Immature natural killer cell (primary cell): ENCODE measurements at regions not wholly inside any gene's neighbourhood (a gene's known extent, or its start where the extent isn't known, plus 50 kb on each side); places are given as distances from the start of the nearest gene placed in this dataset.
"Not testable (repeated sequence)": the region's sequence is repeated elsewhere in the genome, so short reads cannot be mapped to it uniquely, and the experiment has no call there.

Experiments
- DNase-seq, 3 donors: peaks; one replicate each; pipeline ENCODE4 v3.0.0; 2022; ENCODE audit warnings: mixed read lengths in 1 of 3
- H3K27ac Mint-ChIP-seq, 6 donors: one replicate each; pipeline ENCODE4 v1.8.0; 2020; ENCODE audit warnings: mixed read lengths in 6 of 6, mild to moderate bottlenecking in 5 of 6, inconsistent platforms in 4 of 6, moderate library complexity in 3 of 6
- H3K27me3 Mint-ChIP-seq, 3 donors: one replicate each; pipeline ENCODE4 v1.8.0; 2020 to 2021; ENCODE audit warnings: low read depth in 3 of 3, mild to moderate bottlenecking in 3 of 3, mixed read lengths in 3 of 3, moderate library complexity in 3 of 3, inconsistent platforms in 1 of 3
- H3K36me3 Mint-ChIP-seq, 3 donors: one replicate each; pipeline ENCODE4 v1.8.0; 2020; ENCODE audit warnings: mixed read lengths in 3 of 3, inconsistent platforms in 2 of 3, mild to moderate bottlenecking in 2 of 3
- H3K4me1 Mint-ChIP-seq, 2 donors: one replicate each; pipeline ENCODE4 v1.8.0; 2020; ENCODE audit warnings: inconsistent platforms in 2 of 2, mild to moderate bottlenecking in 2 of 2, mixed read lengths in 2 of 2, moderate library complexity in 1 of 2
- H3K4me3 Mint-ChIP-seq, 5 donors: one replicate each; pipeline ENCODE4 v1.8.0; 2020; ENCODE audit warnings: mild to moderate bottlenecking in 5 of 5, mixed read lengths in 5 of 5, inconsistent platforms in 3 of 5, moderate library complexity in 3 of 5
- H3K9me3 Mint-ChIP-seq, 6 donors: one replicate each; pipeline ENCODE4 v1.8.0; 2020; ENCODE audit warnings: mild to moderate bottlenecking in 6 of 6, mixed read lengths in 6 of 6, inconsistent platforms in 4 of 6, moderate library complexity in 3 of 6

DNA sequence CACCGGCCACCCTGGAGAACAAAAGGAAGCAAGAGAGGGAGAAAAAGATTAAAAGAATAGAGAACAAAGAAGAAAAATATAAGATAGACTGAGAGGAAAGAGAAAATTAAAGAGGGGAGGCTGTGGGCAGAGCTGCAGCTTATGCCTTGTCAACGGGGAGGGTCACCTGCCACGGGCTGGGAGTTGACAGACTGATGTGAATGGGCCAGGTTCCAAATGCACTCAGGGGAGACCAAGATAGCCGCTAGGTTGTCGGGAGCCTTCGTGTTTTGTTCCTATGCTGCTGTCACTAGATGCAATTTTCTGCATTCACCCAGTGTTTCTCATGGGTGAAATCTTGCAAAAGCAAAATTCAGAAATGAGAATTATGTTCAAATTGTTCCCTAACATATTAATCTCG, 119.6 kb upstream of the MTHFD1L start:
- no peaks in the 10 kb centered on the region for H3K36me3 Mint-ChIP-seq
- H3K4me3 Mint-ChIP-seq, result no peak overlapping the region
- no peaks in the 10 kb centered on the region for H3K27me3 Mint-ChIP-seq
- peaks cover 3 to 13% of the 10 kb centered on the region in 2 donors for H3K4me1 Mint-ChIP-seq
- no peak overlapping the region for H3K27ac Mint-ChIP-seq
- H3K9me3 Mint-ChIP-seq, result no peaks in the 10 kb centered on the region
- no peak for DNase-seq

- no peak for DNase-seq
- H3K27ac Mint-ChIP-seq, result peak overlapping the region in 1 of 6 donors; percentile 19
- peaks cover 3 to 13% of the 10 kb centered on the region in 2 donors for H3K4me1 Mint-ChIP-seq
- H3K4me3 Mint-ChIP-seq, result peak overlapping the region in 2 of 5 donors; percentile 8 to 32
- no peaks in the 10 kb centered on the region for H3K36me3 Mint-ChIP-seq
- no peaks in the 10 kb centered on the region for H3K27me3 Mint-ChIP-seq
- H3K9me3 Mint-ChIP-seq, result no peaks in the 10 kb centered on the region
These were observed 118.3 kb upstream of the MTHFD1L start for GRCh38 chr6:150747155-150747554.

GRCh38 chr6:150749091-150749670, 116.3 kb upstream of the MTHFD1L start:
- H3K4me1 Mint-ChIP-seq, result peaks cover 3 to 13% of the 10 kb centered on the region in 2 donors
- no peak for DNase-seq
- H3K4me3 Mint-ChIP-seq, result no peak overlapping the region
- H3K27me3 Mint-ChIP-seq, result peaks cover 0 to 4% (median 0%) of the 10 kb centered on the region in 3 donors
- H3K9me3 Mint-ChIP-seq, result no peaks in the 10 kb centered on the region
- H3K27ac Mint-ChIP-seq, result no peak overlapping the region
- H3K36me3 Mint-ChIP-seq, result no peaks in the 10 kb centered on the region

GRCh38 chr6:150751296-150751695, 114.2 kb upstream of the MTHFD1L start:
- Mint-ChIP-seq H3K4me1 (peaks cover 3 to 12% of the 10 kb centered on the region in 2 donors), H3K27me3 (peaks cover 0 to 6% (median 1%) of the 10 kb centered on the region in 3 donors), H3K27ac (no peak overlapping the region), H3K9me3 (no peaks in the 10 kb centered on the region), H3K36me3 (no peaks in the 10 kb centered on the region), H3K4me3 (no peak overlapping the region)
- DNase-seq, result no peak

- Mint-ChIP-seq H3K27ac (no peak overlapping the region), H3K9me3 (no peaks in the 10 kb centered on the region), H3K27me3 (peaks cover 0 to 6% (median 1%) of the 10 kb centered on the region in 3 donors), H3K4me3 (no peak overlapping the region), H3K36me3 (no peaks in the 10 kb centered on the region), H3K4me1 (peaks cover 1 to 3% of the 10 kb centered on the region in 2 donors)
- DNase-seq, result no peak
These were observed 113.1 kb upstream of the MTHFD1L start for GRCh38 chr6:150752409-150752808.

DNA sequence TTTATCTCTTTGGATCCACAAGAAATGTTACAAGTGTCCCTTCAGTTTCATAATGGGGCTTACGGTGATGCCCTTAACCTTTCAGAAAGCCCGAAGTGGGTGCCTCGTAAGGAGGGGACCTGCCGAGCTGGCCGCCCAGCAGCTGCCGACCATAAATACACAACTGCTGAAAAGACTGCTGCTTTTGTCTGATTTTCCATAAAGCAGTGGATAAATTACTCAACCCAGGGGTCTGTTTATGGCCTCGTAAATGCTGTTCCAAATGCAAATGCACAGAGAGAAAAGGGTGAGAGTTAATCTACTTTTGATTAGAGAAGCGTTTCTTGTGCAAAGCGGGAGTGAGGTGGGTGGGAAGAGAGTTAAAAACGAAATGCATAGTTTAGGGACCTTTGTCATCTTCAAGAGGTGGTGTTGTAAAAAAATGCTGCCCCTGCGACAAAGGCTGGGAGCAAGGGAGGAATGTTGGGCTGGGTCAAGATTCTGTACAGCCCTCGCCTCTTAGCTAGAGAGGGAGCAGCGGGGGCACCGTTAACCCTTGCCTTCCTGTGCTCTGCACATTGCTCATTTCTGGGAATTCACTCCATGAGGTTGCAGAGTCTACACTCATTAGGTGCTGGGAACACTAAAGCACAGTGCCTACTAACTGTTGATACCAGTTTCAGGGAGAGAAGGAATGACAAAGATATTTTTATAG, 112.0 kb upstream of the MTHFD1L start:
- Mint-ChIP-seq H3K27ac (no peak overlapping the region), H3K36me3 (no peaks in the 10 kb centered on the region), H3K4me1 (no peaks in the 10 kb centered on the region), H3K27me3 (peaks cover 0 to 7% (median 1%) of the 10 kb centered on the region in 3 donors), H3K4me3 (no peak overlapping the region), H3K9me3 (no peaks in the 10 kb centered on the region)
- no peak for DNase-seq

- Mint-ChIP-seq H3K36me3 (no peaks in the 10 kb centered on the region), H3K27me3 (peaks cover 0 to 12% (median 1%) of the 10 kb centered on the region in 3 donors), H3K4me3 (no peak overlapping the region), H3K4me1 (no peaks in the 10 kb centered on the region), H3K9me3 (no peaks in the 10 kb centered on the region), H3K27ac (no peak overlapping the region)
- DNase-seq, result no peak
These were observed 110.5 kb upstream of the MTHFD1L start for GRCh38 chr6:150755042-150755441.

DNA sequence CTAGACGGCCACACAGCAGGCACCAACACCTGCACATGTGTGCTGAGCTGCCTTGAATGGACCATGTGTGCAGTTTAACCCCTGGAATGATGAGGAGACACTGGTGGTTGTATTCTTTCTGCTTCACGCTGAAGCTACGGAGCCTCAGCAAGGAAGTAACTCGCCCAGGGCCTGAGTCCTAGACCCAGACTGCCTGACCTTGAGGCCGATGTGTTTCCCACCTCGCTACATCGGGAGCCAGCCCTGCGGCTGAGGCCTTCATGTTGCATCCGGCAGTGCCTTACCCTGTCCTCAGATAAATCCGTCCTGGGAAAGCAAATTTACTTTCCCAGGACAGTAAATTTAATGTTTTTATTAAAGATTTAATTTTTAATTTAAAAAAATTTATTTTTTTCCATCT, 110.0 kb upstream of the MTHFD1L start:
- no peak for DNase-seq
- H3K4me3 Mint-ChIP-seq, result no peak overlapping the region

DNA sequence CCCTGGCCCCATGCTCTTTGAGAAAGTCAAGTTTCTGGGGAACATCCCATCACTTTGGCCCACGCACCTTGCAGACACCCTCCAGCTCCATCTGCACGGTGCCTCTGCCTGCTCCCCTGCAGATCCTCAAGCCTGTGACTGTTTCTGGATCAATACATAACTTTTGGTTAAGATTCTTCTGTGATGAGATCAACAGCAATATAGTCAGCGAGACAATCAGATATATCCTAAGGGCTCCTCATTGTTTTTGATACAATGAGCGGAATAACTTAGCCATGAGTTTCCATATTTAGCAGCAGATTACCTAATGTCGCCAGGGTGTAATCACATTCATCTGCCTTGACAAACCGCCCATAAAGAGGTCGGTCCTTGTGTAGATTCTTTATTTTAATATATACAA, 109.3 kb upstream of the MTHFD1L start:
- H3K4me1 Mint-ChIP-seq, result no peaks in the 10 kb centered on the region
- no peak overlapping the region for H3K4me3 Mint-ChIP-seq
- no peaks in the 10 kb centered on the region for H3K36me3 Mint-ChIP-seq
- no peak for DNase-seq
- H3K27ac Mint-ChIP-seq, result no peak overlapping the region
- peaks cover 0 to 12% (median 1%) of the 10 kb centered on the region in 3 donors for H3K27me3 Mint-ChIP-seq
- H3K9me3 Mint-ChIP-seq, result no peaks in the 10 kb centered on the region

More for the DNA sequence above, 110.0 kb upstream of the MTHFD1L start:
- H3K4me1 Mint-ChIP-seq, result no peaks in the 10 kb centered on the region
- H3K36me3 Mint-ChIP-seq, result no peaks in the 10 kb centered on the region
- no peaks in the 10 kb centered on the region for H3K9me3 Mint-ChIP-seq
- peaks cover 0 to 12% (median 1%) of the 10 kb centered on the region in 3 donors for H3K27me3 Mint-ChIP-seq
- H3K27ac Mint-ChIP-seq, result no peak overlapping the region

- not testable (repeated sequence) for H3K4me1 Mint-ChIP-seq, H3K9me3 Mint-ChIP-seq, H3K27me3 Mint-ChIP-seq, H3K27ac Mint-ChIP-seq, H3K36me3 Mint-ChIP-seq, DNase-seq, H3K4me3 Mint-ChIP-seq
These were observed 107.7 kb upstream of the MTHFD1L start for GRCh38 chr6:150757807-150758206.

- DNase-seq, result no peak
- H3K27me3 Mint-ChIP-seq, result peaks cover 0 to 11% (median 3%) of the 10 kb centered on the region in 3 donors
- H3K36me3 Mint-ChIP-seq, result no peaks in the 10 kb centered on the region
- H3K27ac Mint-ChIP-seq, result no peak overlapping the region
- no peaks in the 10 kb centered on the region for H3K9me3 Mint-ChIP-seq
- no peak overlapping the region for H3K4me3 Mint-ChIP-seq
- H3K4me1 Mint-ChIP-seq, result no peaks in the 10 kb centered on the region
These were observed 106.0 kb upstream of the MTHFD1L start for GRCh38 chr6:150759483-150759882.

DNA sequence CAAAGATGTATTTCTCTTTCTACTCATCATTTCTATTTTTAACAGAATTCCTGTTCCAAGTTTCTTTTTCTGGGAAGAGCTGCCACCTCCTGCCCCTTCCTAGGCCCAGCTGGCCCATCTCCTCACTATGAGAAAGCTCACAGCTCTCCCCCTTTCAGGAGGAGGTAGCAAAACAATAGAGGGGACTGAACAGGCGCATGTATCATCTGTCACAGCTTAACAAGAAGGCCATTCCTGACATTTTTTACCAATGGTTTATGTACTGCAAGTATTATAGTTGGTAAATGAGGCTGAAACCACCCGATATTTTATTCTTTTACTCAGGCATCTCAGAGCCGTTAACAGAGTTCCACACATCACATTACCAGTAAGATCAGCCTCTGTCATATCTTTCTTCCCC, 103.7 kb upstream of the MTHFD1L start:
- H3K4me3 Mint-ChIP-seq, result no peak overlapping the region
- no peaks in the 10 kb centered on the region for H3K4me1 Mint-ChIP-seq
- no peaks in the 10 kb centered on the region for H3K9me3 Mint-ChIP-seq
- no peaks in the 10 kb centered on the region for H3K36me3 Mint-ChIP-seq
- peaks cover 0 to 10% (median 1%) of the 10 kb centered on the region in 3 donors for H3K27me3 Mint-ChIP-seq
- no peak for DNase-seq
- H3K27ac Mint-ChIP-seq, result no peak overlapping the region

DNA sequence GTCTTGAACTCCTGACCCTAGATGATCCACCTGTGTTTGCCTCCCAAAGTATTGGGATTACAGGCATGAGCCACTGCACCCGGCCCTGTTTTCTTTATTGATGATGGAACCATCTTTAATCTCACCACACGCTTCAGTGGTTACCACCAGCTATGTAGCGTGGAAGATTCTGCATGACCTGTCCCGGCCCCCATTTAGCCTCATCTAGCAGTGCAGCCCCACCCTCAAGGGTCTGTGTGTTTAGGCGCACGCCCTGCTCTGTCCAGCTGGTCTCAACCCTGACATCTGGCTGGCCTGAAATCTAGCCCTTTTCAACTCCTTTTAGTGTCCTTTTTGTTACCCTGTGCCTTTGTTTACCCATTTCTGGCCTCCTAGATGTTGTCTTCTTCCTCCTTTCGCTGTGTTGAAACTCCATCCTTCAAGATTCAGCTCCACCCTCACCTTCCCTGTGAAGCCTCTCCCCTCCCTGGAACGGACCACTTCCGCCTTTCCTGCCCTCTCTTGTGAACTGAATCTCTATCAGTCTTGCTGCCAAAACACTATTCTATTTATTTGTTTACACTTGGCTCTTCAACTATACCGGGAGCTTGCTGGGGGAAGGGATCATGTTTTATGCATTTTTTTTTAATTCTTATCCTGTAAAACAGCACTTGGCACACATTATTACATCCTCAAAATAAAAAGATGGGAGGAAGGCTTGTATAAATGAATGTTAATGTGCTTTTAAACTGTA, 101.0 kb upstream of the MTHFD1L start:
- no peaks in the 10 kb centered on the region for H3K9me3 Mint-ChIP-seq
- no peak overlapping the region for H3K4me3 Mint-ChIP-seq
- H3K4me1 Mint-ChIP-seq, result no peaks in the 10 kb centered on the region
- DNase-seq, result no peak
- peaks cover 0 to 5% (median 1%) of the 10 kb centered on the region in 3 donors for H3K27me3 Mint-ChIP-seq
- peak overlapping the region in 1 of 6 donors; percentile 46 for H3K27ac Mint-ChIP-seq
- H3K36me3 Mint-ChIP-seq, result no peaks in the 10 kb centered on the region

GRCh38 chr6:150765067-150765764, 100.3 kb upstream of the MTHFD1L start:
- Mint-ChIP-seq H3K27me3 (peaks cover 0 to 5% (median 1%) of the 10 kb centered on the region in 3 donors), H3K27ac (no peak overlapping the region), H3K4me1 (no peaks in the 10 kb centered on the region), H3K36me3 (no peaks in the 10 kb centered on the region), H3K9me3 (no peaks in the 10 kb centered on the region), H3K4me3 (no peak overlapping the region)
- no peak for DNase-seq
